Omental fat pad (tissue), 3 donors: ENCODE measurements at regions not wholly inside any gene's neighbourhood (a gene's known extent, or its start where the extent isn't known, plus 50 kb on each side); places are given as distances from the start of the nearest gene placed in this dataset.
A peak's percentile ranks its signal among the peaks of the same experiment; 100 is the strongest.

ENCODE experiments used
- ATAC-seq: fragments of 150-250 bp; one replicate; pipeline ENCODE4 v1.9.1; 2016; ENCODE audit warnings: mild to moderate bottlenecking, moderate library complexity; ENCODE audit not compliant: low FRiP score
- DNase-seq: peaks from one replicate; pipeline ENCODE4 v3.0.0-alpha.2; 2019; ENCODE audit warnings: low spot score
- TF ChIP-seq, protein P1 (sequence below), 3 donors: fragments of 450-650 bp; IDR thresholded peaks; one replicate each; pipeline ENCODE4 v1.5.1; 2016 to 2017; ENCODE audit warnings: antibody characterized with exemption in 3 of 3, mild to moderate bottlenecking in 3 of 3, moderate library complexity in 2 of 3

DNA sequence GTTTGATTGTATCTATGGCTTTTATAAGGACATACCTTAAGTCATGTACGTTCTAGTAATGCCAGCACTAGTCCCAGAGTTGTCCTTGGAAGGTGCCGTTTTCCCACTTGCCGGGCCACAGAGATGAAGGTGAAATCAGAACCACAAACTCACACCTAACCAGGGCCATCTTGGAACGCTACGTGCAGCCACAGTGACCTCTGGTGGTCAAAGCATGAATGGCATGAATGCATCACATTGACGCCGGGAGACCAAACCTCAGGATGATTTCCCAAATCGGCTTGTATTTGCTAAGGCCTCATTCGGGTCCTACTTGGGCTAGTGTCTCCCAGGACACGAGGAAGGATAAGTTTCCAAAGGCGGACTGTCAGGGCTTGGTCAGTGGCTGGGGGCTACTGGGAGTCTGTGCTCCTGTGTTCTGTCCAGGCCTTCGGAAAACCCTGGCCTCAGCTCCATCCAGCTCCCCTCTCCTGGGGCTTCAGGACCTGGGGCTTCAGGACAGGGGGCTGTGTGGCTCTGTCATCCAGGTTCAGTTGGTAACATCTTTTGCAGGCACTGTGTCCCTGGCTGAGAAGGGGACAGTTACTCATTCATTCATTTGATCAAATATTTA is 260.5 kb downstream of the PRDM2 start:
- peak; percentile 92 for DNase-seq
- ATAC-seq: peak; percentile 48
- TF ChIP-seq, protein P1, sequence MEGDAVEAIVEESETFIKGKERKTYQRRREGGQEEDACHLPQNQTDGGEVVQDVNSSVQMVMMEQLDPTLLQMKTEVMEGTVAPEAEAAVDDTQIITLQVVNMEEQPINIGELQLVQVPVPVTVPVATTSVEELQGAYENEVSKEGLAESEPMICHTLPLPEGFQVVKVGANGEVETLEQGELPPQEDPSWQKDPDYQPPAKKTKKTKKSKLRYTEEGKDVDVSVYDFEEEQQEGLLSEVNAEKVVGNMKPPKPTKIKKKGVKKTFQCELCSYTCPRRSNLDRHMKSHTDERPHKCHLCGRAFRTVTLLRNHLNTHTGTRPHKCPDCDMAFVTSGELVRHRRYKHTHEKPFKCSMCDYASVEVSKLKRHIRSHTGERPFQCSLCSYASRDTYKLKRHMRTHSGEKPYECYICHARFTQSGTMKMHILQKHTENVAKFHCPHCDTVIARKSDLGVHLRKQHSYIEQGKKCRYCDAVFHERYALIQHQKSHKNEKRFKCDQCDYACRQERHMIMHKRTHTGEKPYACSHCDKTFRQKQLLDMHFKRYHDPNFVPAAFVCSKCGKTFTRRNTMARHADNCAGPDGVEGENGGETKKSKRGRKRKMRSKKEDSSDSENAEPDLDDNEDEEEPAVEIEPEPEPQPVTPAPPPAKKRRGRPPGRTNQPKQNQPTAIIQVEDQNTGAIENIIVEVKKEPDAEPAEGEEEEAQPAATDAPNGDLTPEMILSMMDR (IDR thresholded peaks at IDR 0.05): peak in 2 of 3 donors; percentile 83 to 93

DNA sequence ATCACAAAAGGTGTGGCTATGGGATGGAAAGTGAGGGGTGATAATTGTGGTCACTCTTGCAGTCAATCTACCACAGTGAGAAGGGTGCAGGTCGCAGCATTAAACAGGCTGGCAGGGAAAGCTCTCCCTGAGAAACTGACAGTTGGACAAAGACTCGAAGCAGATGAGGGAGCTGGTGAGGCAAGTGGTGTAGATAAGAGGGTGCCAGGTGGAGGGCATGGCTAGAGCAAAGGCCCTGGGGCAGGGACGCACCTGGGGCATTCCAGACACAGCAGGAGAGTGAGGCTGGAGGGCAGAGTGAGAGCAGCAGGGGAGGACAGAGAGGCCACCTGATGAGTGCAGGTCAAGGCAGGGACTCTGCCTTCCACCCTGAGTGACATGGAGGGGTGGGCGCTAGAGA is 264.8 kb downstream of the PRDM2 start:
- no peak for ATAC-seq
- TF ChIP-seq, protein P1 (IDR thresholded peaks at IDR 0.05): no peak
- DNase-seq: no peak

DNA sequence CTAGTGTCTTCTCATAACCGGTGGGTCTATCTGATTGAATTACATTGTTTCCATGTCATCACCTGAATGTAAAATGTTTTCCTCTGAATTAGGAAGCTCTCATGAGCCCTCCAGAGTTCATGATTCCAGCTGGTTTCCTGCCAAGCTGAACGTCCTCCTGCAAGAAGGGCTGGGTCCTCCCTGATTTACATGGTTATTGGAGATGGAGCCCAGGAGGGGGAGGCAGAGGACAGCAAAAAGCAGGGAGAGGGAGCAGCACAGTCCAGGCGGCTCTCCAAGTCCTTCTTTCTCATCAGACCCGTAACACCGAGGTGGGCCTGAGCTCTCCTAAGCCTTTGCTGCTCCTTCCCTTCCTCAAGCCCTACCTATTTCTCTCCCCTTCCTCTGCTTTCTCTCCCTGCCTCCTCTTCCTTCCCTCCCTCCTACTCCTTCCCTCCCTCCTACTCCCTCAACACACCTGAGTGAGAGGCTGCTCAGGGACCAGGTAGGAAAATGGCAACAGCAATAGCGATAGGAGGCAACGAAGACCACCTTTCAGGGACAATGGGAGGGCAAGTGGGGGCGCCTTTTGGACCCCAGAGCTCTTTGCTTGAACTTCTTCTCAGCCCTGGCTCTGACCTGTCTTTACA is 265.9 kb downstream of the PRDM2 start:
- no peak for DNase-seq
- ATAC-seq: peak; percentile 85
- TF ChIP-seq, protein P1 (IDR thresholded peaks at IDR 0.05): no peak

DNA sequence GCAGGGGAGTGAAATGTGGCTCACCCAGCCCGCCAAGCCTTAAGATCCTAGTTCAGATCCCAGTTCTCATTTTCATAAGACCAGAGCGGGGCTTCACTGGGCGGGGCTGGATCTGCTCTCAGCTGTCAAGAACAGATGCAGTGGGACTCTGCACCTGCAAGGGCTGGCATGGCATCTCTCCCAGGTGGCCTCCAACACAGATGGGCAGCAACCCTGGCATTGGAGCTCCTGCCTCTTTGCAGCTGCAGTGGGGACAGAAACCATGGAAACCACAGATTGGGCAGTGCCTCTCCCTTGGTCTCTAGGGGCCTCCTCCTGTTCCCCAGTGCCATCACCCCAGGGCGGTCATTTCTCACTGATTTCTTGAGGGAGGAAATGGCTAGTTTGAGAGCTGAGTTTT is 267.7 kb downstream of the PRDM2 start:
- no peak for ATAC-seq
- no peak for DNase-seq
- TF ChIP-seq, protein P1 (IDR thresholded peaks at IDR 0.05): no peak

DNA sequence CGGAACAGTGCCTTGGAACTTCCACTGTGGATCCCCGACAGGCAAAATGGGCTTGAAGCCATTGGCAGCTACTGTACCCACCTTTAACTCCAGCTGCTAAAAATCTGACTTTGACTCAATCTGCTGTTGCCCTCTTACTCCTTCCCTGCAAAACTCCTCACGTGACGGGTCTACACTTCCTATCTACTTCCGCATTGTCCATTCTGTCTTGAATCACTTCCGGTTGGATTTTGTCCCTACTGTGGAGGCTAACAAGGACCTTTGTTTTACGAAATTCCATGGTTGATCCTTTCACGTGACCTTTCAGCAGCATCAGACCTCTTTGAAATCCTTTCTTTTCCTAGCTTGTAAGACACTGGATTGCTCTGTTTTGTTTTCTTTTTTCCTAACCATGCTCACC is 268.4 kb downstream of the PRDM2 start:
- TF ChIP-seq, protein P1 (IDR thresholded peaks at IDR 0.05): no peak
- DNase-seq: no peak
- no peak for ATAC-seq

DNA sequence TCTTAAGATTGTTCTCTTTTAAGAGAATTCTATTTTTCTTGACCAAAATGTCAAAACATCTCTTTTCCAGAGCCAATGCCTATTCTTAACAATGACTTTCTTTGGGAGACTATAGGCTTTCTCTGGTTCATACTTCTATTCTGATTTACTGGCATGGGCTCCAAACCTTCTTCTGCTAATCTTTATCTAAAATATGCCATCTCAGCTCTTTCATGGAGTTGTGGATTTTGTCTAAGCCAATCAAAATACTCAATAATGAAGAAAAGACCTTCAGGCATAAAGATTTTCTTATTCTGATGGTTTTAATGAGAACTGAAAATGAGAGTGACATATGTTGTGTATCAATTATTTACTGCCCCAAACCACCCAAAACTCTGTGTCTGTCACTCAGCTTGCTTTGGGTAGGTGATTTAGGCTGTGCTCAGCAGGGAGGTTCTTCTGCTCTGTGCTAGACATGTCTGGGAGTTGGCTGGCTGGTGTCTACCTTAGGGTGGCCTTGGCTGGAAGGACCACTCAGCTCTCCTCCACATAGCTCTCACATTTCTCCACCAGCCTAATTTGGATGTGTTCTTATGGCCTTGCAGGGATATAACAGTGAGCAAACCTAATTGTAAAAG is 270.8 kb downstream of the PRDM2 start:
- TF ChIP-seq, protein P1 (IDR thresholded peaks at IDR 0.05): no peak
- no peak for ATAC-seq
- DNase-seq: no peak

DNA sequence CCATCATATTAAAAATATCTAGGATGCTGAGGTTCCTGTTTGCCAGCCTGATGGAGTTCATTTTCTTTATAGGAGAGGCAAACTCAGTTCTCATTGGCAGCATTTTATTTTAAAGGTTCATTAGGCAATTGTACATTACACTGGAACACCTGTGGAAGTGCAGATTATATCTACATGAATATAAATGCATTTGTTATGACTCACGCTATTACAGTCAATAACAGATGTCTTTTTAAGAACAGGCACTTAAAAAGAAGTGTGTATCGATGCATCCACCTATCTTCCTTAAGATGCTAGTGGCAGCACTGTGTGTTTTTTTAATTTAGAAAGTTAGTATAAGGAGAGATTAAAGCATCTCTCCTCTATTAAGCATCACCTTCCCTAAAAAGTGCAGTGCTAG is 276.5 kb downstream of the PRDM2 start:
- TF ChIP-seq, protein P1 (IDR thresholded peaks at IDR 0.05): no peak
- ATAC-seq: no peak
- no peak for DNase-seq
